ENCODE measurements at regions not wholly inside any gene's neighbourhood (a gene's known extent, or its start where the extent isn't known, plus 50 kb on each side); places are given as distances from the start of the nearest gene placed in this dataset.

- no peak for TF ChIP-seq EZH2 (IDR thresholded peaks at IDR 0.05; ENCODE audit: borderline replicate concordance, low read depth, low read length, severe bottlenecking)
- no peak for TF ChIP-seq CTCF (IDR thresholded peaks at IDR 0.05; ENCODE audit: borderline replicate concordance, extremely low read depth, low read length, poor library complexity, severe bottlenecking)
These were observed 135.3 kb upstream of the NCOR2 start for GRCh38 chr12:124702736-124703135.
